NCI-H69 (cell line): ENCODE measurements at regions not wholly inside any gene's neighbourhood (a gene's known extent, or its start where the extent isn't known, plus 50 kb on each side); places are given as distances from the start of the nearest gene placed in this dataset.

Source experiments
- DNase-seq: peaks from one replicate; lab custom pipeline; 2025; lab: John Stamatoyannopoulos, UW

GRCh38 chr12:77777274-77777673, 53.4 kb upstream of the NAV3 start:
- no peak for DNase-seq

- DNase-seq, result no peak
These were observed 55.9 kb upstream of the NAV3 start for GRCh38 chr12:77774761-77775160.

DNA sequence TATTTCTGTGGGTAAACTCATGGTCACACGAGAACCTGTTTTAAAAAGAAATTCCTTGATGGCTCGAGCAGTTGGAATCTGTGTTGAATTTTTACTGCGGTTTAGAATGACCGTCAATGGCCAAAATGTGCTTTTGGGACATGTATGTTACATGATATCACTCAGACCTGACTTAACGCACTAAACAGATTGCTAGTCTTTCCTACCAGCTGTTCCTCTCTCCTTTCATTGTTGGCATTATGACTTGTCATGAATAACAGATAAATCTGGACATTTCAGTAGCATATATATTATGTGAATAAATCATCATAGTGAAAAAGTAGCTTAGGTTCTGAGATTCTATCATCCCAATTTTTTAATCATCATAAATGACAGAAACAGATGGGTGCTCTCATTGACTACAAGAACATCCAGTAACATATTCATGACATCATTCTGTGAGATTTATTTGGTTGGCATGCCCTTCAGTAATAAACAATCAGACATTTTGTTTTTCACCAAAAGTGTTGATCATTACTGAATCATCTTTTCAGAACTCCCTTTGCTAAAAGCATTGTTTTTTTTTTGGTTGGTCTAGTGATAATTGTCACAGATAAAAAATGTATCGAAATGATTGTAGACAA, 57.9 kb upstream of the NAV3 start:
- no peak for DNase-seq

GRCh38 chr12:77768558-77768957, 62.1 kb upstream of the NAV3 start:
- DNase-seq, result no peak

GRCh38 chr12:77767756-77768343, 62.8 kb upstream of the NAV3 start:
- DNase-seq, result no peak

GRCh38 chr12:77767335-77767734, 63.4 kb upstream of the NAV3 start:
- DNase-seq, result no peak

GRCh38 chr12:77766224-77766623, 64.5 kb upstream of the NAV3 start:
- no peak for DNase-seq

GRCh38 chr12:77761286-77761685, 69.4 kb upstream of the NAV3 start:
- no peak for DNase-seq

DNA sequence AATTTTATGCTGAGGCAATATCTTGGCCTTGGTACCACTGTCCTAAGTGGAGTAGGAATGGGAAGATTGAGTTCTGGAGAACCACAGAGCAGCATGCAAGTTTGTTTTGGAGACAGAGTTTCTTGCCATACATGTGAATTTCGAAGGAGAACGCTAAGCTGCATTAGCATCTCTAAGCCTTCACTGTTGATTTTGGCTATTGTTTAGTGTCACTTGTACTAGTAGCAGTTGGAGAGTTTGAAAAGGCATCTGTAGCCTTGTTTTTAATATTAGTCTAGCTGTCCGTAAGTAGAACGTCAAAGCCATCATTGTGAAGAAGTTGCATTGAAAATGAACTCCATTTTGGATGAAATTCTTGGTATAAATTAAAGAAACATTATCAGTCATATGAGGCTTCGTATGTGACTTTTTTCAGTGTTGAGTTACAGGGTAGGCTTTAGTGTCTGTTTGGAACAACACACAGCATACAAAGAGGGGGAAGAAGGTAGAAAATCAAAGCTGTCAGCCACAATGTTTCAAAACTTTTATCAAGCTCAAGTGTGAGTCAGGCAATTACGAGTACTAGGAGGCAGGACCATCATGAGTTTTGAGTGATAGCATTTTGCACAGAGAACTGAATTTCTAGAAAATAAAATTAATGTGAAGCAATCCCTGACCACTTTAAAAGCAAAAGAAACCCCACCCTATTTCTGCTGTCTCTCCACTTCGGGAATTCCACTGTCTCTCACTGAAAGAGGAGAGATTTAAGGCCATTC, 70.2 kb upstream of the NAV3 start:
- no peak for DNase-seq

GRCh38 chr12:77754086-77754485, 76.6 kb upstream of the NAV3 start:
- no peak for DNase-seq

DNA sequence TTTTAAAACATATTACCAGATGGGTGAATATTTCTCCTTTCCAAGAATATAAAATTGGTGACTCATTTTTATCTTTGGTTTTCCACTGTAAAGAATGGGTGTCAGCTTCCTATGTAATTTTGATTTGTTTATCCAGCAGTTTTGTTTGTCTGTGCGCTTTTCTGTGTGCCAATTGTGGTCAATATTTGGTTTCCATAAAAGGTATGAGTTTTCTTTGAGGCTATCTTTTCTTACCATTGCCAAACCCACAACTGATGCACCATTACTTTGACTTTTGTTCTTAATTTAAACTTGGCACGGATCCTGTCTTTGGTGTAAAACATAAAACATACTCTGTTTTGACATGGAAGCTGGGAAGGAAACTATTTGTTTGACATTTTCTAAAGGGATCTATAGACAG, 78.8 kb upstream of the NAV3 start:
- DNase-seq, result peak; percentile 70

GRCh38 chr12:77746096-77746495, 84.6 kb upstream of the NAV3 start:
- DNase-seq, result peak; percentile 59

- no peak for DNase-seq
These were observed 85.1 kb upstream of the NAV3 start for GRCh38 chr12:77745624-77746023.

- no peak for DNase-seq
These were observed 88.1 kb upstream of the NAV3 start for GRCh38 chr12:77742631-77743030.

GRCh38 chr12:77741974-77742517, 88.6 kb upstream of the NAV3 start:
- DNase-seq, result no peak

GRCh38 chr12:77736219-77736965, 94.3 kb upstream of the NAV3 start:
- no peak for DNase-seq

- no peak for DNase-seq
These were observed 96.3 kb upstream of the NAV3 start for GRCh38 chr12:77734214-77734883.

- no peak for DNase-seq
These were observed 102.7 kb upstream of the NAV3 start for GRCh38 chr12:77728018-77728417.

GRCh38 chr12:77727442-77728001, 103.2 kb upstream of the NAV3 start:
- DNase-seq, result no peak

DNA sequence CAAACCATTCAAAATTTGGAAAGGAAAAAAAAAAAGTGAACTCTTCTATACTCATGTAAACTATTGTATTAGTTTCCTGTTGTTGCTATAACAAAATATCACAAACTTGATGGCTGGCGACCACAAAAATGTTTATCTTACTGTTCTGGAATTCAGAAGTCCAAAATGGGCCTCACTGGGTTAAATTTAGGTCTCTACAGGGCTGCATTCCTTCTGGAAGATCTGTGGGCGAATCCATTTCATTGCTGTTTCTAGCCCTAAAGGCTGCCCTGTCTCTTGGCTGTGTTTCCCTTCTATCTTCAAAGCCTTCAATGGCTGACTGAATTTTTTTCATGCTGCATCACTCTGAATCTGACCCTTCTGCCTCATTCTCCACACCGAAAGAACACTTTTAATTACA, 105.1 kb upstream of the NAV3 start:
- no peak for DNase-seq

DNA sequence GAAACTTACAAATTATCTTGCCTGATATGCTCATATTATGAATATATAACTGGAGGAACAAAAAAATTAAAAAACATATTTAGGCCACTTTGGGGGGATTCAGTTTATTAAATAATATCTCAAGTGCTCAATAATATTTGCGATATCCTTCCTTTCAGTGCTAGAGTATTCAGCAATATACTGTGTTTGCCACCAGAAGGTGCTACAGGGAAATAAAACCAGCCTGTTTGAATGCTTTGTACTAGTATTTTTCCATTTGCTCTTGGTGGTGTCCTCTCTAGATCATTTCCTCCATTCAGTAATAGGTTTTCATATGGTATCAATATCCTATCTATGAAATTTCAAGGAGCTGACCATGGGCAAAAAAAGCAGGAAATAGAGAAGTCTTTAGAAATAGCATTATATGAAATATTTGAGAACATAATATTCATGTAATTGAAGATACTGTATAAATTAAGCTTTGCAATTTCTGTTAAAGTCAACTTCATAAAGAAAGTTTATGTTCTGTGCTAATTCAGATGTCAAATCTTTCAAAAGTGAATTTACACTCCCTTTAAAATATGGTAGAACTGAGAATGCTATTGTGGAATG, 106.2 kb upstream of the NAV3 start:
- peak; percentile 38 for DNase-seq
